Stimulated activated CD4-positive, alpha-beta T cell treated with anti-CD3 and anti-CD28 coated beads, TNF-alpha, amount 100 ng/mL, for 48 hours (primary cell): ENCODE measurements at regions not wholly inside any gene's neighbourhood (a gene's known extent, or its start where the extent isn't known, plus 50 kb on each side); places are given as distances from the start of the nearest gene placed in this dataset.

Source experiments
- DNase-seq, 3 donors: peaks; one replicate each; pipeline ENCODE4 v3.0.0-alpha.2; 2020; ENCODE audit warnings: low read depth in 3 of 3

GRCh38 chr10:88168171-88169036 lies 305.0 kb downstream of the PTEN start:
- no peak for DNase-seq

- DNase-seq = no peak
These were observed 305.6 kb downstream of the PTEN start for GRCh38 chr10:88169037-88169319.

- no peak for DNase-seq
These were observed 307.2 kb downstream of the PTEN start for GRCh38 chr10:88170628-88171027.

GRCh38 chr10:88172159-88172558 lies 308.7 kb downstream of the PTEN start:
- DNase-seq = no peak

GRCh38 chr10:88174391-88174790 lies 311.0 kb downstream of the PTEN start:
- no peak for DNase-seq

- DNase-seq = no peak
These were observed 315.3 kb downstream of the PTEN start for GRCh38 chr10:88178758-88179157.

- DNase-seq = no peak
These were observed 316.4 kb downstream of the PTEN start for GRCh38 chr10:88179831-88180230.

GRCh38 chr10:88181902-88182600 lies 318.6 kb downstream of the PTEN start:
- no peak for DNase-seq

GRCh38 chr10:88182601-88182930 lies 319.1 kb downstream of the PTEN start:
- DNase-seq = no peak

- DNase-seq = no peak
These were observed 321.3 kb downstream of the PTEN start for GRCh38 chr10:88184543-88185297.

GRCh38 chr10:88185830-88186229 lies 322.4 kb downstream of the PTEN start:
- no peak for DNase-seq

- DNase-seq = no peak
These were observed 322.9 kb downstream of the PTEN start for GRCh38 chr10:88186335-88186734.

GRCh38 chr10:88187472-88187871 lies 324.0 kb downstream of the PTEN start:
- DNase-seq = no peak

- DNase-seq = no peak
These were observed 326.7 kb downstream of the PTEN start for GRCh38 chr10:88190123-88190522.

GRCh38 chr10:88190540-88191235 lies 327.3 kb downstream of the PTEN start:
- no peak for DNase-seq

GRCh38 chr10:88193018-88193417 lies 329.6 kb downstream of the PTEN start:
- DNase-seq = no peak

- peak in 1 of 3 donors; percentile 4 for DNase-seq
These were observed 330.8 kb downstream of the PTEN start for GRCh38 chr10:88194041-88194887.

GRCh38 chr10:88194961-88195367 lies 331.5 kb downstream of the PTEN start:
- DNase-seq = no peak

- DNase-seq = no peak
These were observed 332.4 kb downstream of the PTEN start for GRCh38 chr10:88195841-88196240.

- DNase-seq = no peak
These were observed 332.9 kb downstream of the PTEN start for GRCh38 chr10:88196291-88196690.

- DNase-seq = no peak
These were observed 334.6 kb downstream of the PTEN start for GRCh38 chr10:88198023-88198422.
